GM11168 (cell line): ENCODE measurements at regions not wholly inside any gene's neighbourhood (a gene's known extent, or its start where the extent isn't known, plus 50 kb on each side); places are given as distances from the start of the nearest gene placed in this dataset.
"Not testable (repeated sequence)": the region's sequence is repeated elsewhere in the genome, so short reads cannot be mapped to it uniquely, and the experiment has no call there.

Experiments used
- in situ Hi-C: fragments of 300-500 bp; cut with MboI; formaldehyde crosslinking; loops from one replicate; pipeline ENCODE4 v1.12.0; 2022; ENCODE audit warnings: low sequenced_read_pairs; ENCODE audit not compliant: unreplicated experiment

- in situ Hi-C loops = not testable (repeated sequence)
Measured at GRCh38 chr21:32823296-32823695, 51.7 kb upstream of the PAXBP1 start.

- in situ Hi-C loops = no loop called here
Measured at GRCh38 chr21:32824950-32825349, 53.4 kb upstream of the PAXBP1 start.

- in situ Hi-C loops = no loop called here
Measured at GRCh38 chr21:32826329-32827167, 55.0 kb upstream of the PAXBP1 start.

- in situ Hi-C loops = no loop called here
Measured at GRCh38 chr21:32828908-32829307, 57.4 kb upstream of the PAXBP1 start.

GRCh38 chr21:32829504-32829903, 57.9 kb upstream of the PAXBP1 start:
- in situ Hi-C loops = no loop called here

GRCh38 chr21:32831779-32832178, 60.2 kb upstream of the PAXBP1 start:
- in situ Hi-C loops = loop anchor here (10.0 kb wide), 1 partner anchor 363 kb away; no protein-coding TSS in a partner anchor

- in situ Hi-C loops = loop anchor here (10.0 kb wide), 1 partner anchor 360 kb away; no protein-coding TSS in a partner anchor
Measured at GRCh38 chr21:32834211-32834915, 62.8 kb upstream of the PAXBP1 start.

GRCh38 chr21:32834916-32835235, 63.3 kb upstream of the PAXBP1 start:
- in situ Hi-C loops = loop anchor here (10.0 kb wide), 1 partner anchor 360 kb away; no protein-coding TSS in a partner anchor

GRCh38 chr21:32842146-32842545, 70.6 kb upstream of the PAXBP1 start:
- in situ Hi-C loops = no loop called here

GRCh38 chr21:32843561-32843960, 72.0 kb upstream of the PAXBP1 start:
- in situ Hi-C loops = no loop called here

GRCh38 chr21:32844076-32844475, 72.5 kb upstream of the PAXBP1 start:
- in situ Hi-C loops = no loop called here

GRCh38 chr21:32844653-32845436, 73.3 kb upstream of the PAXBP1 start:
- in situ Hi-C loops = no loop called here

GRCh38 chr21:32858628-32859027, 87.1 kb upstream of the PAXBP1 start:
- in situ Hi-C loops = no loop called here

GRCh38 chr21:32860399-32860798, 88.8 kb upstream of the PAXBP1 start:
- in situ Hi-C loops = no loop called here

- in situ Hi-C loops = no loop called here
Measured at GRCh38 chr21:32861866-32862265, 90.3 kb upstream of the PAXBP1 start.

GRCh38 chr21:32867597-32867996, 96.0 kb upstream of the PAXBP1 start:
- in situ Hi-C loops = no loop called here

GRCh38 chr21:32868631-32869454, 97.3 kb upstream of the PAXBP1 start:
- in situ Hi-C loops = no loop called here

- in situ Hi-C loops = no loop called here
Measured at GRCh38 chr21:32869459-32869858, 97.9 kb upstream of the PAXBP1 start.

- in situ Hi-C loops = no loop called here
Measured at GRCh38 chr21:32876426-32876825, 104.9 kb upstream of the PAXBP1 start.

- in situ Hi-C loops = not testable (repeated sequence)
Measured at GRCh38 chr21:32877888-32878287, 106.3 kb upstream of the PAXBP1 start.
